ENCODE measurements at regions not wholly inside any gene's neighbourhood (a gene's known extent, or its start where the extent isn't known, plus 50 kb on each side); places are given as distances from the start of the nearest gene placed in this dataset.

- no peak for TF ChIP-seq CTCF (IDR thresholded peaks at IDR 0.05; ENCODE audit: partially characterized antibody, unreplicated experiment)
- no peaks in the 10 kb centered on the region for H3K9me3 Mint-ChIP-seq (ENCODE audit: unreplicated experiment)
- no peak overlapping the region for H3K4me3 Mint-ChIP-seq (ENCODE audit: unreplicated experiment)
- DNase-seq: no peak
- no peaks in the 10 kb centered on the region for H3K27me3 Mint-ChIP-seq (ENCODE audit: unreplicated experiment)
- H3K4me1 Mint-ChIP-seq (ENCODE audit: low read depth, unreplicated experiment): no peaks in the 10 kb centered on the region
- H3K36me3 Mint-ChIP-seq (ENCODE audit: unreplicated experiment): no peaks in the 10 kb centered on the region
- no peak overlapping the region for H3K27ac Mint-ChIP-seq (ENCODE audit: unreplicated experiment)
Measured at GRCh38 chr20:40592941-40593340, 96.1 kb downstream of the MAFB start.

- no peaks in the 10 kb centered on the region for H3K27me3 Mint-ChIP-seq (ENCODE audit: unreplicated experiment)
- no peak overlapping the region for H3K4me3 Mint-ChIP-seq (ENCODE audit: unreplicated experiment)
- no peak for TF ChIP-seq CTCF (IDR thresholded peaks at IDR 0.05; ENCODE audit: partially characterized antibody, unreplicated experiment)
- H3K27ac Mint-ChIP-seq (ENCODE audit: unreplicated experiment): no peak overlapping the region
- H3K4me1 Mint-ChIP-seq (ENCODE audit: low read depth, unreplicated experiment): no peaks in the 10 kb centered on the region
- DNase-seq: no peak
- no peaks in the 10 kb centered on the region for H3K9me3 Mint-ChIP-seq (ENCODE audit: unreplicated experiment)
- H3K36me3 Mint-ChIP-seq (ENCODE audit: unreplicated experiment): no peaks in the 10 kb centered on the region
Measured at GRCh38 chr20:40591536-40591935, 97.5 kb downstream of the MAFB start.

GRCh38 chr20:40591119-40591518 lies 97.9 kb downstream of the MAFB start:
- Mint-ChIP-seq H3K4me3 (ENCODE audit: unreplicated experiment) (no peak overlapping the region), H3K9me3 (ENCODE audit: unreplicated experiment) (no peaks in the 10 kb centered on the region), H3K36me3 (ENCODE audit: unreplicated experiment) (no peaks in the 10 kb centered on the region), H3K27ac (ENCODE audit: unreplicated experiment) (no peak overlapping the region), H3K4me1 (ENCODE audit: low read depth, unreplicated experiment) (no peaks in the 10 kb centered on the region), H3K27me3 (ENCODE audit: unreplicated experiment) (no peaks in the 10 kb centered on the region)
- TF ChIP-seq CTCF (IDR thresholded peaks at IDR 0.05; ENCODE audit: partially characterized antibody, unreplicated experiment): no peak
- DNase-seq: no peak

GRCh38 chr20:40589581-40589980 lies 99.5 kb downstream of the MAFB start:
- Mint-ChIP-seq H3K9me3 (ENCODE audit: unreplicated experiment) (no peaks in the 10 kb centered on the region), H3K27me3 (ENCODE audit: unreplicated experiment) (no peaks in the 10 kb centered on the region), H3K4me1 (ENCODE audit: low read depth, unreplicated experiment) (no peaks in the 10 kb centered on the region), H3K36me3 (ENCODE audit: unreplicated experiment) (no peaks in the 10 kb centered on the region), H3K4me3 (ENCODE audit: unreplicated experiment) (no peak overlapping the region), H3K27ac (ENCODE audit: unreplicated experiment) (no peak overlapping the region)
- no peak for TF ChIP-seq CTCF (IDR thresholded peaks at IDR 0.05; ENCODE audit: partially characterized antibody, unreplicated experiment)
- no peak for DNase-seq

GRCh38 chr20:40588891-40589290 lies 100.1 kb downstream of the MAFB start:
- TF ChIP-seq CTCF (IDR thresholded peaks at IDR 0.05; ENCODE audit: partially characterized antibody, unreplicated experiment): no peak
- H3K4me3 Mint-ChIP-seq (ENCODE audit: unreplicated experiment): no peak overlapping the region
- no peak for DNase-seq
- peaks cover 1% of the 10 kb centered on the region for H3K9me3 Mint-ChIP-seq (ENCODE audit: unreplicated experiment)
- no peaks in the 10 kb centered on the region for H3K4me1 Mint-ChIP-seq (ENCODE audit: low read depth, unreplicated experiment)
- H3K36me3 Mint-ChIP-seq (ENCODE audit: unreplicated experiment): no peaks in the 10 kb centered on the region
- H3K27ac Mint-ChIP-seq (ENCODE audit: unreplicated experiment): no peak overlapping the region
- H3K27me3 Mint-ChIP-seq (ENCODE audit: unreplicated experiment): no peaks in the 10 kb centered on the region

Data from glutamatergic neuron (in vitro differentiated cells).